Keratinocyte (primary cell): ENCODE measurements at regions not wholly inside any gene's neighbourhood (a gene's known extent, or its start where the extent isn't known, plus 50 kb on each side); places are given as distances from the start of the nearest gene placed in this dataset.

ENCODE experiments used
- DNase-seq: peaks from one replicate; pipeline ENCODE4 v3.0.0-alpha.2; 2011; ENCODE audit warnings: low read depth, missing footprints, low spot score
- FAIRE-seq: peaks from 2 replicates; lab custom pipeline; 2011; peaks lifted over from hg19 to GRCh38; lab: Jason Lieb, UNC
- H2AFZ ChIP-seq: 2 replicates; pipeline ENCODE4 v1.6.0; 2012; ENCODE audit warnings: low read length, control low read depth, inconsistent platforms; ENCODE audit not compliant: control insufficient read depth
- H3K27ac ChIP-seq: 2 replicates; pipeline ENCODE4 v1.5.1; 2011; ENCODE audit warnings: low read length; ENCODE audit not compliant: control insufficient read depth, insufficient read depth
- H3K27me3 ChIP-seq: 3 replicates; pipeline ENCODE4 v1.6.0; 2011; ENCODE audit warnings: low read length; ENCODE audit not compliant: control insufficient read depth, insufficient read depth; ENCODE audit errors: extremely low read depth
- H3K36me3 ChIP-seq, 2 experiments: 2 replicates in 1 of 2; 3 replicates in 1 of 2; pipeline ENCODE4 v1.5.1; 2011; ENCODE audit warnings: low read length in 2 of 2, mild to moderate bottlenecking in 1 of 2; ENCODE audit not compliant: control insufficient read depth in 2 of 2, insufficient read depth in 2 of 2; ENCODE audit errors: extremely low read depth in 1 of 2
- H3K4me1 ChIP-seq: 3 replicates; pipeline ENCODE4 v1.5.1; 2011; ENCODE audit warnings: low read length; ENCODE audit not compliant: control insufficient read depth, insufficient read depth; ENCODE audit errors: extremely low read depth
- H3K4me2 ChIP-seq: 3 replicates; pipeline ENCODE4 v1.6.0; 2011; ENCODE audit warnings: low read depth, low read length; ENCODE audit not compliant: control insufficient read depth, insufficient read depth; ENCODE audit errors: extremely low read depth
- H3K4me3 ChIP-seq, 3 experiments: fragments of 200-600 bp in 1 of 3; sonication (generic) in 1 of 3; 2 replicates in 2 of 3; 3 replicates in 1 of 3; pipeline ENCODE4 v1.5.1; 2011 to 2016; ENCODE audit warnings: low read length in 3 of 3, mild to moderate bottlenecking in 3 of 3, control low read depth in 2 of 3, inconsistent platforms in 1 of 3, low read depth in 1 of 3, mixed read lengths in 1 of 3, mixed run types in 1 of 3, moderate library complexity in 1 of 3; ENCODE audit not compliant: control insufficient read depth in 2 of 3, insufficient read depth in 2 of 3; ENCODE audit errors: extremely low read depth in 1 of 3
- H3K79me2 ChIP-seq: 2 replicates; pipeline ENCODE4 v1.6.0; 2012; ENCODE audit warnings: low read length; ENCODE audit not compliant: control insufficient read depth, insufficient read depth
- H3K9ac ChIP-seq: 3 replicates; pipeline ENCODE4 v1.6.0; 2011; ENCODE audit warnings: low read length; ENCODE audit not compliant: control insufficient read depth, insufficient read depth; ENCODE audit errors: extremely low read depth
- H3K9me1 ChIP-seq: 3 replicates; pipeline ENCODE4 v1.6.0; 2011; ENCODE audit warnings: low read length; ENCODE audit not compliant: control insufficient read depth, insufficient read depth; ENCODE audit errors: extremely low read depth
- H3K9me3 ChIP-seq: 2 replicates; pipeline ENCODE4 v1.5.1; 2012; ENCODE audit warnings: low read depth, low read length; ENCODE audit not compliant: control insufficient read depth
- H4K20me1 ChIP-seq: 3 replicates; pipeline ENCODE4 v1.6.0; 2011; ENCODE audit warnings: low read length; ENCODE audit not compliant: control insufficient read depth, insufficient read depth; ENCODE audit errors: extremely low read depth
- EZH2 ChIP-seq: IDR thresholded peaks from one replicate; pipeline ENCODE4 v1.6.1; 2012; ENCODE audit warnings: inconsistent platforms, mild to moderate bottlenecking, low read length, moderate library complexity
- dilution Hi-C: fragments of 300-500 bp; cut with MboI; formaldehyde crosslinking; loops from one replicate; pipeline ENCODE4 v1.7.0; 2020; ENCODE audit warnings: low sequenced_read_pairs; ENCODE audit not compliant: extremely low pct_ligation_motif_present
- TF ChIP-seq, protein P1 (sequence below), 3 experiments: IDR thresholded peaks in 1 of 3; conservative IDR thresholded peaks in 1 of 3; optimal IDR thresholded peaks in 1 of 3; 2 replicates in 2 of 3; 3 replicates in 1 of 3; pipeline versions ENCODE3 to v1.5.1; 2011; ENCODE audit warnings: low read length in 3 of 3, mild to moderate bottlenecking in 3 of 3, moderate library complexity in 2 of 3, control low read depth in 1 of 3, inconsistent platforms in 1 of 3; ENCODE audit not compliant: insufficient read depth in 2 of 3; ENCODE audit errors: extremely low read depth in 1 of 3

DNA sequence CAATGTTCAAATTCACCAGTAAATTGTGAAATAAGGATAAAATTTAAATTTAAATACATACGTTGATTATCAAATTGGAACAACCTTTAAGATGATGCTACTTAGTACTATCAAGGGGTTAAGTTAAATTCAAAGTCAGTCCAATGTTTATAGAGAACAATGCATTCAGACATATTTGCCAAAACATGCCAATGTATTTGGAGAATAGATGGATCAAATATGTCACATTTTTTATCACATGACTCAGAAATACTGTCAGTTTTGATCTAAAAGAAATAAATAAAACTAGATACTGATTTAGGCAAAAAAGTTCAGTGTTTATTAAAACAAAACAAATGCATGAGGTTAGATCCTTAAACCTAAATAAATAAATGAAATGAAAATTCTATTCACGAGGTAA, 281.2 kb downstream of the SLITRK5 start:
- no peak for FAIRE-seq
- Histone ChIP-seq H3K9me1 (no peaks in the 10 kb centered on the region), H3K4me3 (no peak overlapping the region), H3K4me1 (no peaks in the 10 kb centered on the region), H3K79me2 (no peaks in the 10 kb centered on the region), H4K20me1 (no peaks in the 10 kb centered on the region), H3K27me3 (no peaks in the 10 kb centered on the region), H3K27ac (no peak overlapping the region), H3K9me3 (no peaks in the 10 kb centered on the region), H3K36me3 (no peaks in the 10 kb centered on the region), H3K9ac (no peak overlapping the region), H2AFZ (no peak overlapping the region), H3K4me2 (no peak overlapping the region)
- dilution Hi-C loops = no loop called here
- TF ChIP-seq, protein P1, sequence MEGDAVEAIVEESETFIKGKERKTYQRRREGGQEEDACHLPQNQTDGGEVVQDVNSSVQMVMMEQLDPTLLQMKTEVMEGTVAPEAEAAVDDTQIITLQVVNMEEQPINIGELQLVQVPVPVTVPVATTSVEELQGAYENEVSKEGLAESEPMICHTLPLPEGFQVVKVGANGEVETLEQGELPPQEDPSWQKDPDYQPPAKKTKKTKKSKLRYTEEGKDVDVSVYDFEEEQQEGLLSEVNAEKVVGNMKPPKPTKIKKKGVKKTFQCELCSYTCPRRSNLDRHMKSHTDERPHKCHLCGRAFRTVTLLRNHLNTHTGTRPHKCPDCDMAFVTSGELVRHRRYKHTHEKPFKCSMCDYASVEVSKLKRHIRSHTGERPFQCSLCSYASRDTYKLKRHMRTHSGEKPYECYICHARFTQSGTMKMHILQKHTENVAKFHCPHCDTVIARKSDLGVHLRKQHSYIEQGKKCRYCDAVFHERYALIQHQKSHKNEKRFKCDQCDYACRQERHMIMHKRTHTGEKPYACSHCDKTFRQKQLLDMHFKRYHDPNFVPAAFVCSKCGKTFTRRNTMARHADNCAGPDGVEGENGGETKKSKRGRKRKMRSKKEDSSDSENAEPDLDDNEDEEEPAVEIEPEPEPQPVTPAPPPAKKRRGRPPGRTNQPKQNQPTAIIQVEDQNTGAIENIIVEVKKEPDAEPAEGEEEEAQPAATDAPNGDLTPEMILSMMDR (optimal IDR thresholded peaks at IDR 0.05 in 1 of 3, IDR thresholded peaks at IDR 0.05 in 1 of 3, conservative IDR thresholded peaks at IDR 0.05 in 1 of 3; ENCODE audit: extremely low read depth in 1 of 3, insufficient read depth in 2 of 3, low read length in 3 of 3) = no peak
- TF ChIP-seq EZH2 = no peak
- no peak for DNase-seq

GRCh38 chr13:87953381-87953780, 282.2 kb downstream of the SLITRK5 start:
- DNase-seq (no peak), FAIRE-seq (no peak)
- dilution Hi-C loops = no loop called here
- no peaks in the 10 kb centered on the region for H3K27me3 ChIP-seq
- H3K36me3 ChIP-seq = no peaks in the 10 kb centered on the region
- H3K79me2 ChIP-seq = no peaks in the 10 kb centered on the region
- H3K9me3 ChIP-seq = no peaks in the 10 kb centered on the region
- H3K4me3 ChIP-seq = no peak overlapping the region
- H3K9me1 ChIP-seq = no peaks in the 10 kb centered on the region
- no peaks in the 10 kb centered on the region for H4K20me1 ChIP-seq
- no peak overlapping the region for H3K27ac ChIP-seq
- no peaks in the 10 kb centered on the region for H3K4me1 ChIP-seq
- TF ChIP-seq, protein P1 (optimal IDR thresholded peaks at IDR 0.05 in 1 of 3, IDR thresholded peaks at IDR 0.05 in 1 of 3, conservative IDR thresholded peaks at IDR 0.05 in 1 of 3; ENCODE audit: extremely low read depth in 1 of 3, insufficient read depth in 2 of 3, low read length in 3 of 3) = no peak
- TF ChIP-seq EZH2 = no peak
- no peak overlapping the region for H3K4me2 ChIP-seq
- H3K9ac ChIP-seq = no peak overlapping the region
- H2AFZ ChIP-seq = no peak overlapping the region
